Osteocyte (in vitro differentiated cells): ENCODE measurements at regions not wholly inside any gene's neighbourhood (a gene's known extent, or its start where the extent isn't known, plus 50 kb on each side); places are given as distances from the start of the nearest gene placed in this dataset.
"Not testable (repeated sequence)": the region's sequence is repeated elsewhere in the genome, so short reads cannot be mapped to it uniquely, and the experiment has no call there.

ENCODE experiments used
- DNase-seq: peaks from one replicate; pipeline ENCODE4 v3.0.0; 2021; ENCODE audit warnings: mixed read lengths; ENCODE audit not compliant: unreplicated experiment; ENCODE audit errors: extremely low spot score
- H3K27ac Mint-ChIP-seq: one replicate; pipeline ENCODE4 v1.8.0; 2021; ENCODE audit warnings: mild to moderate bottlenecking, mixed read lengths; ENCODE audit not compliant: unreplicated experiment
- H3K27me3 Mint-ChIP-seq: one replicate; pipeline ENCODE4 v1.8.0; 2021; ENCODE audit warnings: mixed read lengths; ENCODE audit not compliant: unreplicated experiment
- H3K36me3 Mint-ChIP-seq: one replicate; pipeline ENCODE4 v1.8.0; 2021; ENCODE audit warnings: mixed read lengths; ENCODE audit not compliant: unreplicated experiment
- H3K4me1 Mint-ChIP-seq: one replicate; pipeline ENCODE4 v1.8.0; 2021; ENCODE audit warnings: mixed read lengths; ENCODE audit not compliant: unreplicated experiment
- H3K4me3 Mint-ChIP-seq: one replicate; pipeline ENCODE4 v1.8.0; 2021; ENCODE audit warnings: mild to moderate bottlenecking, moderate library complexity, mixed read lengths; ENCODE audit not compliant: unreplicated experiment
- H3K9me3 Mint-ChIP-seq: one replicate; pipeline ENCODE4 v1.8.0; 2021; ENCODE audit warnings: mixed read lengths; ENCODE audit not compliant: unreplicated experiment
- TF ChIP-seq, protein P1 (sequence below): fragments of 200-600 bp; sonication (generic); IDR thresholded peaks from 2 replicates; pipeline ENCODE4 v1.5.0; 2021; ENCODE audit warnings: antibody characterized with exemption, mild to moderate bottlenecking, moderate library complexity

GRCh38 chr10:55519264-55519663 lies 718.2 kb upstream of the PCDH15 start:
- Mint-ChIP-seq H3K27ac (no peak overlapping the region), H3K36me3 (no peaks in the 10 kb centered on the region), H3K9me3 (no peaks in the 10 kb centered on the region), H3K4me1 (no peaks in the 10 kb centered on the region), H3K27me3 (peaks cover 17% of the 10 kb centered on the region), H3K4me3 (no peak overlapping the region)
- DNase-seq, result no peak
- TF ChIP-seq, protein P1, sequence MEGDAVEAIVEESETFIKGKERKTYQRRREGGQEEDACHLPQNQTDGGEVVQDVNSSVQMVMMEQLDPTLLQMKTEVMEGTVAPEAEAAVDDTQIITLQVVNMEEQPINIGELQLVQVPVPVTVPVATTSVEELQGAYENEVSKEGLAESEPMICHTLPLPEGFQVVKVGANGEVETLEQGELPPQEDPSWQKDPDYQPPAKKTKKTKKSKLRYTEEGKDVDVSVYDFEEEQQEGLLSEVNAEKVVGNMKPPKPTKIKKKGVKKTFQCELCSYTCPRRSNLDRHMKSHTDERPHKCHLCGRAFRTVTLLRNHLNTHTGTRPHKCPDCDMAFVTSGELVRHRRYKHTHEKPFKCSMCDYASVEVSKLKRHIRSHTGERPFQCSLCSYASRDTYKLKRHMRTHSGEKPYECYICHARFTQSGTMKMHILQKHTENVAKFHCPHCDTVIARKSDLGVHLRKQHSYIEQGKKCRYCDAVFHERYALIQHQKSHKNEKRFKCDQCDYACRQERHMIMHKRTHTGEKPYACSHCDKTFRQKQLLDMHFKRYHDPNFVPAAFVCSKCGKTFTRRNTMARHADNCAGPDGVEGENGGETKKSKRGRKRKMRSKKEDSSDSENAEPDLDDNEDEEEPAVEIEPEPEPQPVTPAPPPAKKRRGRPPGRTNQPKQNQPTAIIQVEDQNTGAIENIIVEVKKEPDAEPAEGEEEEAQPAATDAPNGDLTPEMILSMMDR, result no peak

DNA sequence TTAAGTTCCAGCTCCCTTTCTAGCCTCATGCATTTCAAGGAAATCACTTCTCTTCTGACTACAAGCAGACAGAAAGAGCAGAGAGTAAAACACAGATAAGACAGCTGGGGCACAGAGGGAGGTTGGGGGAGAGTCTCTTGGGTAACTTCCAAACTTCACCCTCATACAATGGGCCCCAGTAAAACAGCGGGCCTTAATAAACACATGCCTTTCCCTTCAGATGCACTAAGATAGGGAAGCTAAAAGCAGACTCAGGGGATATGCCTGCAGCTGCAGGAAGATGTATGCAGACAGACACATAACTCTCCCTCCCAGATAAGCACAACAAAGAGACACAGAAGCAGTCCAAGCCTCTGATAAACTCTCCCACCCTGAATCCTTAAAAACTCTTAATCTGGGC lies 717.4 kb upstream of the PCDH15 start:
- H3K9me3 Mint-ChIP-seq, H3K36me3 Mint-ChIP-seq, DNase-seq, H3K27ac Mint-ChIP-seq, H3K4me3 Mint-ChIP-seq, H3K4me1 Mint-ChIP-seq: not testable (repeated sequence)
- H3K27me3 Mint-ChIP-seq, result peaks cover 17% of the 10 kb centered on the region

- Mint-ChIP-seq H3K27me3 (peaks cover 21% of the 10 kb centered on the region), H3K27ac (no peak overlapping the region), H3K9me3 (no peaks in the 10 kb centered on the region), H3K4me1 (no peaks in the 10 kb centered on the region), H3K4me3 (no peak overlapping the region), H3K36me3 (no peaks in the 10 kb centered on the region)
- TF ChIP-seq, protein P1, result no peak
- no peak for DNase-seq
Observed at GRCh38 chr10:55509168-55509567, 708.1 kb upstream of the PCDH15 start.

- no peak for DNase-seq
- no peaks in the 10 kb centered on the region for H3K4me1 Mint-ChIP-seq
- H3K36me3 Mint-ChIP-seq, result no peaks in the 10 kb centered on the region
- TF ChIP-seq, protein P1, result peak; percentile 67
- no peak overlapping the region for H3K4me3 Mint-ChIP-seq
- no peaks in the 10 kb centered on the region for H3K9me3 Mint-ChIP-seq
- peaks cover 15% of the 10 kb centered on the region for H3K27me3 Mint-ChIP-seq
- no peak overlapping the region for H3K27ac Mint-ChIP-seq
Observed at GRCh38 chr10:55500931-55501559, 700.0 kb upstream of the PCDH15 start.

- Mint-ChIP-seq H3K36me3 (no peaks in the 10 kb centered on the region), H3K9me3 (peaks cover 2% of the 10 kb centered on the region), H3K4me3 (no peak overlapping the region), H3K27ac (no peak overlapping the region), H3K4me1 (peaks cover under 1% of the 10 kb centered on the region), H3K27me3 (peaks cover 3% of the 10 kb centered on the region)
- no peak for DNase-seq
- TF ChIP-seq, protein P1, result no peak
Observed at GRCh38 chr10:55497893-55498499, 697.0 kb upstream of the PCDH15 start.
